Left ventricle myocardium inferior (tissue), 1 donor: ENCODE measurements at regions not wholly inside any gene's neighbourhood (a gene's known extent, or its start where the extent isn't known, plus 50 kb on each side); places are given as distances from the start of the nearest gene placed in this dataset.

Source experiments
- DNase-seq: peaks from one replicate; pipeline ENCODE4 v3.0.0-alpha.2; 2020
- H3K27ac ChIP-seq: fragments of 200-600 bp; replicated peaks from 2 replicates; pipeline ENCODE4 v1.8.0; 2021
- H3K27me3 ChIP-seq: fragments of 200-600 bp; 2 replicates; pipeline ENCODE4 v1.8.0; 2021; ENCODE audit warnings: low read depth
- H3K36me3 ChIP-seq: fragments of 200-600 bp; 2 replicates; pipeline ENCODE4 v1.8.0; 2021
- H3K4me1 ChIP-seq: fragments of 200-600 bp; 2 replicates; pipeline ENCODE4 v1.8.0; 2021
- H3K4me3 ChIP-seq: fragments of 200-600 bp; 2 replicates; pipeline ENCODE4 v1.8.0; 2021; ENCODE audit warnings: mild to moderate bottlenecking, moderate library complexity
- H3K9me3 ChIP-seq: fragments of 200-600 bp; replicated peaks from 2 replicates; pipeline ENCODE4 v1.8.0; 2021
- intact Hi-C: fragments of 100-400 bp; cut with micrococcal nuclease; formaldehyde crosslinking; loops from one replicate; pipeline ENCODE4 v1.11.0; 2022
- TF ChIP-seq, protein P1 (sequence below): fragments of 200-600 bp; IDR thresholded peaks from 2 replicates; pipeline ENCODE4 v1.8.0; 2021; ENCODE audit warnings: antibody characterized with exemption, mild to moderate bottlenecking, borderline replicate concordance
- donor health status: DM: no; HTN: yes; CAD: no; lungs with severe emphysema.

DNA sequence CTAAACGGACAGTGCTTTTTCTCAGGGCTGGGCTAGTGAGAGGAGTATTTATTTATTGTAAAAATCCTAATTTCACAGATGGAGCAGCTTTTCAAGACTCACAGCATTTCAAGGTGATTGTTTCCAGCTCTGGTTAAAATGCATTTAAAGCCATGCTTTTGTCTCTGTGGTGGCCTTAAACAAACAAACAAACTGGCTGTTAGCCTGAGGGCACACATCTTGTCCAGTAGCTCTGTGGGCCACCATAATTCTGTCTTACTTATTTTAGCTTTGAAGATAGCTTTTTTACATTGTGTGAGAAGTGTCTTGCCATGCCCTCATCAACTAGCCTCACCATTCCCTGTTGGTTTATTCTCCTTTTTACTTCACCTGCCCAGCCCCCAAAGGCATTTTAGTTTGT lies 218.2 kb downstream of the PSAT1 start:
- no peak overlapping the region for H3K4me3 ChIP-seq
- DNase-seq = no peak
- no peaks in the 10 kb centered on the region for H3K36me3 ChIP-seq
- H3K9me3 ChIP-seq = peaks cover 65% of the 10 kb centered on the region
- no peak overlapping the region for H3K27ac ChIP-seq
- H3K27me3 ChIP-seq = no peaks in the 10 kb centered on the region
- intact Hi-C loops = no loop called here
- H3K4me1 ChIP-seq = no peaks in the 10 kb centered on the region
- TF ChIP-seq, protein P1, sequence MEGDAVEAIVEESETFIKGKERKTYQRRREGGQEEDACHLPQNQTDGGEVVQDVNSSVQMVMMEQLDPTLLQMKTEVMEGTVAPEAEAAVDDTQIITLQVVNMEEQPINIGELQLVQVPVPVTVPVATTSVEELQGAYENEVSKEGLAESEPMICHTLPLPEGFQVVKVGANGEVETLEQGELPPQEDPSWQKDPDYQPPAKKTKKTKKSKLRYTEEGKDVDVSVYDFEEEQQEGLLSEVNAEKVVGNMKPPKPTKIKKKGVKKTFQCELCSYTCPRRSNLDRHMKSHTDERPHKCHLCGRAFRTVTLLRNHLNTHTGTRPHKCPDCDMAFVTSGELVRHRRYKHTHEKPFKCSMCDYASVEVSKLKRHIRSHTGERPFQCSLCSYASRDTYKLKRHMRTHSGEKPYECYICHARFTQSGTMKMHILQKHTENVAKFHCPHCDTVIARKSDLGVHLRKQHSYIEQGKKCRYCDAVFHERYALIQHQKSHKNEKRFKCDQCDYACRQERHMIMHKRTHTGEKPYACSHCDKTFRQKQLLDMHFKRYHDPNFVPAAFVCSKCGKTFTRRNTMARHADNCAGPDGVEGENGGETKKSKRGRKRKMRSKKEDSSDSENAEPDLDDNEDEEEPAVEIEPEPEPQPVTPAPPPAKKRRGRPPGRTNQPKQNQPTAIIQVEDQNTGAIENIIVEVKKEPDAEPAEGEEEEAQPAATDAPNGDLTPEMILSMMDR = no peak

DNA sequence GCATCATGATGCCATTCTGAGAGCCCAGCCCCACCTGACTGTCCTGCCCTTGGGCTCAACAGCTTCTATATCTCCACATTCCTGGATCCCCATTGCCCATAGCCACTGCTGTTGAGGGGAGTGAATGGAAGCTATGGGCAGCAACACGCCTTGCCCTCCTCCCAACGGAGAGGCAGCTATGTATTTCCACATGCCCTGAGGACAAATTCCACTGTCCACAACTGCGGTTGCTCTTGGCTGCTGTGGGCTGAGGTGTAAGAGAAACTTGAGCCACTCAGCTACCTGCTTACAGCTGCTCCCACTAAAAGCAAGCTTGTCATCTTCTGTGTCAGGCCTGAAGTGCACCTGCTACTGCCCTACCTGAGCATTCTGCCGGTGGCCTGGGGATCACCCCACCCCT lies 222.9 kb downstream of the PSAT1 start:
- Histone ChIP-seq H3K4me1 (no peaks in the 10 kb centered on the region), H3K27me3 (no peaks in the 10 kb centered on the region), H3K9me3 (peaks cover 73% of the 10 kb centered on the region), H3K36me3 (no peaks in the 10 kb centered on the region), H3K4me3 (no peak overlapping the region), H3K27ac (no peak overlapping the region)
- TF ChIP-seq, protein P1 = no peak
- no peak for DNase-seq
- intact Hi-C loops = no loop called here

DNA sequence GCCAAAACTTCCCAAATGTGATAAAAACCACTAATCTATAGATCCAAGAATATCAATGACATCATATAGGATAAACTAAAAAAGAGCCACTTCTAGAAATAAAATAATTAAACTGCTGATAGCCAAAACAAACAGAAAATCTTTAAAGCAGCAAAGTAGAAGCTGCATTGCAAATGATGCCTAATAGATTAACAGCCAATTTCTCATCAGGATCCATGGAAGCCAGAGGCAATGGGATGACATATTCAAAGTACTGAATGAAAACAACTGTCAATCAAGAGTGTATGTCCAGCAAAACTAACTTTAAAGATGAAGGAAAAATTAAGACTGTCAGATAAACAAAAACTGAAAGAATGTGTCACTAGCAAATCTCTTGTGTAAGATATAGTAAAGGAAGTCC lies 224.8 kb downstream of the PSAT1 start:
- Histone ChIP-seq H3K9me3 (peaks cover 62% of the 10 kb centered on the region), H3K36me3 (no peaks in the 10 kb centered on the region), H3K27me3 (no peaks in the 10 kb centered on the region), H3K27ac (no peak overlapping the region), H3K4me1 (no peaks in the 10 kb centered on the region), H3K4me3 (no peak overlapping the region)
- DNase-seq = no peak
- TF ChIP-seq, protein P1 = no peak
- intact Hi-C loops = no loop called here

DNA sequence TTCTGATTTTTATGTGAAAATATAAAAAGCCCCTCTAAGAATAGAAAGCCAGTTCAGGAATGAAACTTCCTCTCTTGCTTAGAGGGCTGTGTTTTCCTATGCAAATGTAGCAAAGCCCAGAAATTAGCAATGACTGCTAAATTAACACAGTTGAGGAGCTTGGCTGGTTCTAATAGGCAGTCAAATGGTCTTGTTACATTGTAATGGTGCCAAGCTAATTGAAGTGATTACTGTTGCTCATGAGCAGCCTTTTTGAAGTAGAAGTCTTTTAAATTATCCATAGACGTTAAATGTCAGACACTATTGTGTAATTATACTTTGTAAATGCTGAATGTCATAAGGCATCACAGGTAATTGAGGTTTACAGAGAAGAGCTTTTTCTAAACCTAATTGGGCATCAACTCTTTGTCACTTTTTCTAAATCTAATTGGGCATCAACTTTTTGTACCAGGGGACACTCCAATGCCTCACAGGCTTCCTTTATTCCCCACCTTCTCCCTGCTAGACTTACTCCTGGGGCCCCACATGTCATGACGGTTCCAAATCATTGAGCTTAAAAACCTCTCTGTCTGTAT lies 229.1 kb downstream of the PSAT1 start:
- Histone ChIP-seq H3K9me3 (peaks cover 26% of the 10 kb centered on the region), H3K27me3 (no peaks in the 10 kb centered on the region), H3K4me3 (no peak overlapping the region), H3K27ac (no peak overlapping the region), H3K36me3 (no peaks in the 10 kb centered on the region), H3K4me1 (no peaks in the 10 kb centered on the region)
- intact Hi-C loops = no loop called here
- no peak for DNase-seq
- TF ChIP-seq, protein P1 = no peak

DNA sequence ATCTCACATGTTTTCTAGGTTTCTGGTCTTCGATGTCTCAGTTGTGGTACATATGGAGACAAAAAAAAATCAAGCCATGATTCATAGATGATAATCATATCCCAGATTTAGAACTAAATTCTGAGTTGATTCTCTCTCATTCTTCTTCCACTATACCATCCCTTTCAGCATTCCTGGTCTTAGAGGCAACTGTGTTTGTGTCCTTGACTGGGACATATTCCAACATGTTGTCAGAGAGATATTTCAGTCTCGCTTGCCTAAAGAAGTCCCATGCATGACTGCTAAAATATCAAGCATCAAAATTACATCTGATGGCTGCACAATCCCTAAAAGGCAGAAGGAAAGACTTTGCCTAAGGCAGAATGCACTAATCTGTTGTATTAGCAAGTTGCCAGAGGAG lies 236.6 kb downstream of the PSAT1 start:
- Histone ChIP-seq H3K27ac (no peak overlapping the region), H3K9me3 (peaks cover 4% of the 10 kb centered on the region), H3K36me3 (no peaks in the 10 kb centered on the region), H3K27me3 (no peaks in the 10 kb centered on the region), H3K4me3 (no peak overlapping the region), H3K4me1 (no peaks in the 10 kb centered on the region)
- TF ChIP-seq, protein P1 = no peak
- intact Hi-C loops = no loop called here
- DNase-seq = no peak
